DMS53 (cell line): ENCODE measurements at regions not wholly inside any gene's neighbourhood (a gene's known extent, or its start where the extent isn't known, plus 50 kb on each side); places are given as distances from the start of the nearest gene placed in this dataset.

Experiments used
- DNase-seq: peaks from one replicate; lab custom pipeline; 2025; lab: John Stamatoyannopoulos, UW

DNA sequence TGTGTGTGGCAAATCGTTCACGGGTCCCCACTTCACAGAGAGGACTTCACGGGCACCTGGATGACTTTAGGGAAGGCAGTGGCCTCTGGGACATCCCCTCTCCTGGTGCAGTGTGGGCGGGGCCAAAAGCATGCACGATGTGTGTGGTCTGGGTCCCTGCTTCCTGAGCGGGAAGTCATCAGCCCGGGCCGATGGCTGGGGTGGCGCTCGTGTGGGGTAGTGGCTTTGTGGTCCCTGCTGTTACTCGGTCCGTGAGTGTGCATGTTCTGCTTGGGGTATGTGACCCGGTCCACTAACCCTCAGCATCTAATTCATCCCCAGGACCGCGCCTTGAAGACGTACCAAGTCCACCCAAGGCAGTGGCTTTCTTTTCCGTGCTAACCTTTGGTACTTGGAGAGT, 142.5 kb upstream of the RTL1 start:
- no peak for DNase-seq

GRCh38 chr14:101047326-101047725, 143.8 kb upstream of the RTL1 start:
- DNase-seq, result no peak

GRCh38 chr14:101048766-101049165, 145.2 kb upstream of the RTL1 start:
- DNase-seq, result no peak

DNA sequence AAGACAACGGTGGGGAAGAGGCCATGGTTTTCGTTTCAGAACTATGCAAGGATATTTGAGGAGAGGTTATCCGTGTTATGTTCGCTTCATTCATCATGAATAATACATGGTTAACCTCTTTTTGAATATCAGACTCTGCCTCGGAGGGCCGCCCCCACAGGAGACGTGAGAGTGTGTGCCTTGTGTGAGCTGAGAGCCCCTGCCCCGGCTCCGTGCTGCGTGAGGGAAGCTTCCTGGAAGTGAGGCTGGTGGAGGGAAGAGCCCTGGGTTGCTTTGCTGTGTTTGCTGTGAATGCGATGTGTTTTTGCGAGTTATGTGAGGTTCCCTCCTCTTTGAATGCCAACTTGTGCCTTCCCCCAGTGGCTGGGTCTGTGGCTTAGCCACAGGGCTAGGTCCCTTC, 146.0 kb upstream of the RTL1 start:
- DNase-seq, result no peak

- no peak for DNase-seq
These were observed 146.4 kb upstream of the RTL1 start for GRCh38 chr14:101049942-101050341.

DNA sequence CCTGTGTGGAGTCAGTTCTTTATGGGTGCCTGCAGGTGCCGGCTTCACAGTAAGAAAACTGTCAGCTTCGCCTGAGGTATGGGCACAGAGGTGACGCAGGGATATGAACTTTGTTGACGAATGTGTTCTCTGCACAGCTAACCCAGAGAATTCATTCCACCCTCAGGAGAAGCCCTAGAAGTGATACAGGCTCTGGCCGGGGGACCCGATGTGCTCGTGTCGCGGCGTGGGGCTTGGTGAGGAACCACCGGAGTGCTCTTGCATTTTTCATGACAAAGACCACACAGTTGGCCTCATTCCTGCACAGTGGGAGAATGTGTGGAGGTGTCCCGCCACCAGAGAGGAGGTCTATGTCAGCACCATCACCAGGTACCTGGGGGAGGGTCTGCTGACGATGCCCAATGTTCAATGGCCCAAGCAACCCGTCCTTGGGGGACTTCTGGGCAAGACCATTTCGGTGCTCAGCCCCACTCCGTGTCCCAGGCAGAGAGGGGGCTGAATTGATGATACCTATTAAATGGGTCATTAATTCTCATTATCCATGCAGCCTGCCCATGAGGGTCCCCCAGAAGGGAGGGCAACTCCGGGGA, 147.5 kb upstream of the RTL1 start:
- DNase-seq, result no peak

DNA sequence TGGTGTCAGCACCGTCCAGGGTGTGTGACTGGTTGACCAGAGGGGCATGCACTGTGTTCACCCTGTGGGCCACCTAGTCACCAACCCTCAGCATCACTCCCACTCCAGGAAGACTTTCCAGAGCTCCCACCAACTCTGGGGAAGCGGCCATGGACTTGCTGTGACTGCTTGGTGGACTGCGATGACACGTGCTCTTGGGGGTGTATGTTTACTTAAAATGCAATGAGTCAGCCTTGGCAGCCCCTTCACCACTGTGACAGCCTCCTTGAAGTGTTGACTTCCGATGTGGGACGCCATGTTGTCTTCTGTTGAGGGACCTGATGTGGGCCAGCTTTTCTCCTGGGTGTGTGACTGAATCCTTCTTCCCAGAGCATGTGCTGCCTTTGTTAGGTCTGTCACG, 151.1 kb upstream of the RTL1 start:
- no peak for DNase-seq

- DNase-seq, result no peak
These were observed 151.7 kb upstream of the RTL1 start for GRCh38 chr14:101055106-101055662.

GRCh38 chr14:101055776-101056374, 152.4 kb upstream of the RTL1 start:
- DNase-seq, result no peak

GRCh38 chr14:101056446-101056845, 152.9 kb upstream of the RTL1 start:
- DNase-seq, result no peak

- DNase-seq, result no peak
These were observed 153.9 kb upstream of the RTL1 start for GRCh38 chr14:101057394-101057793.

- no peak for DNase-seq
These were observed 155.0 kb upstream of the RTL1 start for GRCh38 chr14:101058571-101058970.

DNA sequence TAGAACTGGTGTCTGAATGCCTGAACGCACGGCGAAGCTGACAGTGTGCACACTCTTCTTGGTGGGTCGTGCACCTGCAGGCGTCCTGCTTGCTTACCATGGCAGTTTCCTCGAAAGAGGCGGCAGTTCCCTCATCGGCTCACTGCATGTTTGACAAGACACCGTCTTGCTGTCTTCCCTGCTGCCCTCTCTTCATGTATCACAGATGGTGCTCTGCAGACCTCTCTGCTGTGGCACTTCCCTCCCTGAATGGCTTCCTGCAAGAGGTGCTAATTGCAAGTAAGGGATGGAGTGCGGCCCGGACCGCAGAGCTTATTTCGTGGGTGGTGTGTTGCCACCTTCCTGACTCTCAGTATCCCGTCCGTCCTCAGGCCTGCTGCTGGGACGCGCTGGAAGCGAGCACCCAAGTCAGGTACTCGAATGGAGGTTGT, 156.7 kb upstream of the RTL1 start:
- DNase-seq, result no peak

DNA sequence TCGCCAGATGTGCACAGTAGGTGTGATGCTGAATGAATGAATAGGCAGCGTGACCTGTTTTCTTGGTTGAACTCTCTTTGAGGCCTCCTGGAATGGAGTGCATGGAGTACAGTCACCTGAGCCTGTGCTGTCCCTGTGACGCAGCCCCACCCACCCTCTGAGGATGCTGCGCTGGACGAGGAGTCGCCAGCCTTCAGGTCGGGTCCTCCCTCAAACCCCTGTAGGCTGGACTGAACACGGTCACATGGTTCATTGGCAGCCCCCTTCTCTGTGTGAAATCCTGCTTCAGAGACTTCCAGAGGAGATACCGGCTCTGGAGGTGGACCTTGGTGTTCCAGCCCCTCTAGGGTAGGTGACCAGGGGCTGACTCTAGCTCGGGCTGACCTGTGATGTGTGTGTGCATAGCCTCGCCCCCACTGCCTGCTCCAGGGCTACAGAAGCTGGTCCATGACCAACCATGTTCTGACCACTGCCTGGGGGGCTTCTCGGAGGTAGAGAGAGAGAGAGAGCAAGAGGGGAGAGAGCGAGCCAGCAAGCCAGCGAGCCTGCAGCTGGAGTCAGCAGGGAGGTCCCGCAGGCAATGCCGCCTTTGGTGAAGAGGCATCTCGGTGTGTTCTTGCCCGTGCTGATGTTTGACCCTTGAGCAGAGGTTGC, 158.0 kb upstream of the RTL1 start:
- no peak for DNase-seq

GRCh38 chr14:101062065-101062450, 158.5 kb upstream of the RTL1 start:
- DNase-seq, result no peak

- DNase-seq, result no peak
These were observed 159.1 kb upstream of the RTL1 start for GRCh38 chr14:101062601-101063000.

DNA sequence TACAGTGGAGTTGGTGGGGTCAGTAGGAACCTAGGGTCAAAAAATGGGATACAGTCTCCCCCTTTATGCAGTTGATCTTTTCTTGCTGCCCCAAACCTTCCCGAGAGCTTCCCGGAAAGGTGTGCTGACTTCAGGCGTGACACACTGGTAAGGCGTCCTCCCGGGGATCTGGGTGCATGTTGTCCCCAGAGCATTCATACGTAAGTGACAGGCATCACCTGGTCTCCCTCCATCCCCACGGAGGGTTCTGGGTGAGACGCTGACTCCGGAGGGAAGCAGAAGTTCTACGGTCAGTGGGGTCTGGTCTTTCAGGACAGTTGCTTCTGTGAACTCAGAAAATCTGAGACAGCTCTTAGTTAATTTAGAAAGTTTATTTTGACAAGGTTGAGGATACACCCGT, 159.6 kb upstream of the RTL1 start:
- no peak for DNase-seq

GRCh38 chr14:101064121-101064661, 160.7 kb upstream of the RTL1 start:
- no peak for DNase-seq

GRCh38 chr14:101064718-101065117, 161.2 kb upstream of the RTL1 start:
- DNase-seq, result no peak

DNA sequence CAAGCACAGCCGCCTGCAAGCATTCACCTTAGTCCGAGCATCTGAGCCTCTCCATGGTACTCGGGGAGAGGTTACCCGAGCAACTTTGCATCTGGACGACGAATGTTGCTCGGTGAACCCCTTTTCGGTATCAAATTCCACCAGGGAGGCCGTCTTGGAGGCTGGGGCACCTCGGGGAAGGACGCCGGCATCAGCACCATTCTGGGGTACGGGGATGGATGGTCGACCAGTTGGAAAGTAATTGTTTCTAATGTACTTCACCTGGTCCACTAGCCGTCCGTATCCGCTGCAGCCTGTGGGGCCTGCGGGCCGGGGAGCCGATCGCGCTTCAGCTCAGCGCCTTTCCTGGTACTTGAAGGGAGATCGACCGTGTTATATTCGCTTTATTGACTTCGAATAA, 161.7 kb upstream of the RTL1 start:
- DNase-seq, result no peak

DNA sequence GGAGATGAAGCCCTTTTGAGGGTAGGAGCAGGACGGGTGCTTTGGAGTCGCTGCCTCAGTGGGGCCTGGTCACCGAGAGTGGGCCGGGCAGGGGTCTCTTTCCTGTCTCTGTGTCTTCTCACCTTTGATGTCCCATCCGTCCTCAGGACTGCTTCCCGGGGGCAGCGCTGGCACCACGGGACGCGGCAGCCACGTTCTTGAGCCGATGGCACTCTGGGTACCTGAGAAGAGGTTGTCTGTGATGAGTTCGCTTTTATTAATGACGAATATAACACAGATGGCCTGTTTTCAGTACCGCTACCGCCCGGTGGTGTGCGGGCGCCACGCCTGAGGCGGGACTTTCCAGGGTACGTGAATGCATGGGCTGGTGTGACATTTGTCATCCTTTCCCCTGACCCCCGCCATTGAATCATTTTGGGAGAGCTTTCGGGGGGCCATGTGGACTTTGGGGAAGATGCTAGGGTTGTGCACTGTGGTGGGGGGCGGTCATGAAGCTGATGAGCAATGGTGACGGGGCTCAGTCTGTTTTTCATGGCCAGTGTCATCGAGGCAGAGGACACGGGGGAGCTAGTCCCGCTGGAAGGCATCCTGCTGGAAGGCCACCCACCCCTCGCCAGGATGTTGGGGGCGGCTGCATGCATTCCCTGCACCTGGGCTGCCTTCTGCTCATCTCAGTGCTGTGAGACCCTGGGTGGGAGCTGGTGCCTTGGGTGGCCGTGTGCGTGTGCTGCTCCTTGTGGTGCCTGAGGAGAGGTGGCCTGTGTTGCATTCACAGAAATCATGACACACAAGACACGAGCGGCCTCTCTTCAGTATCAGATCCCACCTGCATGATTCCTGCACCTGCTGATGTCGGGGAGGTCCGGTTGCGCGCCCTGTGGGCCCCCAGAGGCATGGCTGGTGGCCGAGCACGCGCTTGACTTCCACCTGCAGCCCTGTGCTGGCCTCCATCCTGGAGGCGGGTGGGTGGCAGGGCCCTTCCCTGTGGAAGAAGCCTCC, 162.5 kb upstream of the RTL1 start:
- DNase-seq, result no peak
